ENCODE measurements at regions not wholly inside any gene's neighbourhood (a gene's known extent, or its start where the extent isn't known, plus 50 kb on each side); places are given as distances from the start of the nearest gene placed in this dataset.

DNA sequence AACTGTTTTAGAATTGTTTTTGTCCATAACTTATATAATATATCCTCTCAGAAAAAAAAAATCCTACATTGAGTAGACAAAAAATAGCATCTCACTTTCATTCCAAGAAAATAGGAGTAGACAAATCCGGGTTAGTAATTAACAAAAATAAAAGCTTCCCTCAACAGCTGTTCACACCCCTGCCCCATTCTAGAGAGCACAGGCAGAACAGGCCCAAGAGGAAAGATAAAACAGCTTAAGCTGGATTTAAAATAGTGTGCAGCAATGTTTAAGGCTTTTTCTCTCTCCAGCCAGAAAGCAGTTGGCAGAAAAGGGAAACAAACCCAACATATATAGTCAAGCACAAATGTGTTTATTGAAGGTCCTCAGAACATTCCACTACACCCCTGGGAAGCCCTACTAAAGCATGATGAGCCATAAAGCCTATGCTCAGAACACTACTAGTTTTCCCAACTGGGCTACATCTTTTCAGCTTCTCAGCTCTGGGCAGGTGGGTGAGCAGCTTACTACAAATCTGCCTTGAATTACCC is 189.9 kb downstream of the MTERF1 start:
- H3K27me3 ChIP-seq (ENCODE audit: insufficient read depth, insufficient read length) = no peaks in the 10 kb centered on the region
- TF ChIP-seq YY1 (IDR thresholded peaks at IDR 0.05; ENCODE audit: insufficient read depth, insufficient read length) (no peak), ZNF274 (IDR thresholded peaks at IDR 0.05; ENCODE audit: low read depth, low read length) (no peak)

DNA sequence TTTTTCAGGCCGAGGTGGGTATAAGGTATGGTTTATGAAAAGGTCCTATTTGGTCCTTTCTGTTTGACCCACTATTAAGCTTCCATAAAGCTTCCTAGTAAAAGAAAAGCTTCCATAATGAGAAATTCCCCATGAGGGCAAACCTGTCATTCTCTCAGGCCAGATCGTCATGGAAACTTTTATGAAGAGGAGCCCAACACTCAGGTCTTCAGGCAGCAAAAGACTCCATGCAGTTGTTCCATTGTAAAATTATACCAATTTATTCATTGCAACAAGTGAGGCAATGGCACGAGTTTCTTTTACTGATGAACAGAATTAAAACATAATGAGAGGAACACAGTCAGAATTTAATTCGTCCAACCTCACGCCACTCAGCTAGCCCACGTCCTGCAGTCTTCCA is 188.6 kb downstream of the MTERF1 start:
- no peak overlapping the region for H3K9ac ChIP-seq (ENCODE audit: insufficient read length, low read depth)
- DNase-seq (ENCODE audit: low read depth, low spot score) = no peak
- H3K4me1 ChIP-seq (ENCODE audit: insufficient read depth, insufficient read length) = no peaks in the 10 kb centered on the region
- H3K9me3 ChIP-seq (ENCODE audit: insufficient read depth, low read length) = no peaks in the 10 kb centered on the region
- TF ChIP-seq ZNF274 (IDR thresholded peaks at IDR 0.05; ENCODE audit: low read depth, low read length) (no peak), SUZ12 (IDR thresholded peaks at IDR 0.05; ENCODE audit: extremely low read depth, insufficient read depth, insufficient read length) (no peak), YY1 (IDR thresholded peaks at IDR 0.05; ENCODE audit: insufficient read depth, insufficient read length) (no peak)
- no peak overlapping the region for H3K4me3 ChIP-seq (ENCODE audit: insufficient read length, low read depth)
- no peaks in the 10 kb centered on the region for H3K27me3 ChIP-seq (ENCODE audit: insufficient read depth, insufficient read length)
- H3K36me3 ChIP-seq (ENCODE audit: insufficient read depth, insufficient read length, low read length) = no peaks in the 10 kb centered on the region

More for the DNA sequence above, 189.9 kb downstream of the MTERF1 start:
- Histone ChIP-seq H3K4me3 (ENCODE audit: insufficient read length, low read depth) (no peak overlapping the region), H3K4me1 (ENCODE audit: insufficient read depth, insufficient read length) (no peaks in the 10 kb centered on the region), H3K36me3 (ENCODE audit: insufficient read depth, insufficient read length, low read length) (no peaks in the 10 kb centered on the region), H3K9ac (ENCODE audit: insufficient read length, low read depth) (no peak overlapping the region), H3K9me3 (ENCODE audit: insufficient read depth, low read length) (no peaks in the 10 kb centered on the region)
- DNase-seq (ENCODE audit: low read depth, low spot score) = no peak

GRCh38 chr7:91692800-91693199 is 187.7 kb downstream of the MTERF1 start:
- Histone ChIP-seq H3K4me3 (ENCODE audit: insufficient read length, low read depth) (no peak overlapping the region), H3K36me3 (ENCODE audit: insufficient read depth, insufficient read length, low read length) (no peaks in the 10 kb centered on the region), H3K9ac (ENCODE audit: insufficient read length, low read depth) (no peak overlapping the region), H3K9me3 (ENCODE audit: insufficient read depth, low read length) (no peaks in the 10 kb centered on the region), H3K27me3 (ENCODE audit: insufficient read depth, insufficient read length) (no peaks in the 10 kb centered on the region), H3K4me1 (ENCODE audit: insufficient read depth, insufficient read length) (no peaks in the 10 kb centered on the region)
- no peak for DNase-seq (ENCODE audit: low read depth, low spot score)
- TF ChIP-seq ZNF274 (IDR thresholded peaks at IDR 0.05; ENCODE audit: low read depth, low read length) (no peak), SUZ12 (IDR thresholded peaks at IDR 0.05; ENCODE audit: extremely low read depth, insufficient read depth, insufficient read length) (no peak), YY1 (IDR thresholded peaks at IDR 0.05; ENCODE audit: insufficient read depth, insufficient read length) (no peak)

GRCh38 chr7:91694351-91694841 is 186.1 kb downstream of the MTERF1 start:
- H3K36me3 ChIP-seq (ENCODE audit: insufficient read depth, insufficient read length, low read length) = no peaks in the 10 kb centered on the region
- TF ChIP-seq ZNF274 (IDR thresholded peaks at IDR 0.05; ENCODE audit: low read depth, low read length) = no peak
- no peak for DNase-seq (ENCODE audit: low read depth, low spot score)

DNA sequence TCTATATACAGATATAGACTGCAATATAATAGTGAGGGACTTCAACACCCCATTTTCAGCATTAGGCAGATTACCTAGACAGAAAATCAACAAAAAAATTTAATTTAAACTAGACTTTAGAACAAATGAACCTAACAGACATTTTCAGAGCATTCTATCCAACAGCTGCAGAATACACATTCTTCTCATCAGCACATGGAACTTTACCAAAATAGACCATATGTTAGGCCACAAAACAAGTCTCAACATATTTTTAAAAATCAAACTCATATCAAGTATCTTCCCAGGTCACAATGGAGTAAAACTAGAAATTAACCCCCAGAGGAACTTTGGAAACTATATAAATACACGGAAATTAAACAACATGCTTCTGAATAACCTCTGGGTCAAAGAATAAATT is 169.6 kb downstream of the MTERF1 start:
- H3K9me3 ChIP-seq (ENCODE audit: insufficient read depth, low read length) = no peaks in the 10 kb centered on the region
- no peak for DNase-seq (ENCODE audit: low read depth, low spot score)
- H3K27me3 ChIP-seq (ENCODE audit: insufficient read depth, insufficient read length) = no peaks in the 10 kb centered on the region
- no peak for TF ChIP-seq SUZ12 (IDR thresholded peaks at IDR 0.05; ENCODE audit: extremely low read depth, insufficient read depth, insufficient read length)
- TF ChIP-seq YY1 (IDR thresholded peaks at IDR 0.05; ENCODE audit: insufficient read depth, insufficient read length) = no peak
- no peak for TF ChIP-seq ZNF274 (IDR thresholded peaks at IDR 0.05; ENCODE audit: low read depth, low read length)
- no peak overlapping the region for H3K9ac ChIP-seq (ENCODE audit: insufficient read length, low read depth)
- no peaks in the 10 kb centered on the region for H3K36me3 ChIP-seq (ENCODE audit: insufficient read depth, insufficient read length, low read length)
- H3K4me3 ChIP-seq (ENCODE audit: insufficient read length, low read depth) = no peak overlapping the region
- no peaks in the 10 kb centered on the region for H3K4me1 ChIP-seq (ENCODE audit: insufficient read depth, insufficient read length)

More at GRCh38 chr7:91694351-91694841, 186.1 kb downstream of the MTERF1 start:
- Histone ChIP-seq H3K9me3 (ENCODE audit: insufficient read depth, low read length) (no peaks in the 10 kb centered on the region), H3K4me3 (ENCODE audit: insufficient read length, low read depth) (no peak overlapping the region), H3K9ac (ENCODE audit: insufficient read length, low read depth) (no peak overlapping the region), H3K27me3 (ENCODE audit: insufficient read depth, insufficient read length) (no peaks in the 10 kb centered on the region), H3K4me1 (ENCODE audit: insufficient read depth, insufficient read length) (no peaks in the 10 kb centered on the region)

GRCh38 chr7:91713669-91714068 is 166.8 kb downstream of the MTERF1 start:
- no peak for DNase-seq (ENCODE audit: low read depth, low spot score)
- no peaks in the 10 kb centered on the region for H3K9me3 ChIP-seq (ENCODE audit: insufficient read depth, low read length)
- no peaks in the 10 kb centered on the region for H3K36me3 ChIP-seq (ENCODE audit: insufficient read depth, insufficient read length, low read length)
- H3K9ac ChIP-seq (ENCODE audit: insufficient read length, low read depth) = no peak overlapping the region
- no peaks in the 10 kb centered on the region for H3K4me1 ChIP-seq (ENCODE audit: insufficient read depth, insufficient read length)
- H3K27me3 ChIP-seq (ENCODE audit: insufficient read depth, insufficient read length) = no peaks in the 10 kb centered on the region
- no peak overlapping the region for H3K4me3 ChIP-seq (ENCODE audit: insufficient read length, low read depth)
- TF ChIP-seq SUZ12 (IDR thresholded peaks at IDR 0.05; ENCODE audit: extremely low read depth, insufficient read depth, insufficient read length) = no peak
- TF ChIP-seq YY1 (IDR thresholded peaks at IDR 0.05; ENCODE audit: insufficient read depth, insufficient read length) = no peak
- no peak for TF ChIP-seq ZNF274 (IDR thresholded peaks at IDR 0.05; ENCODE audit: low read depth, low read length)

DNA sequence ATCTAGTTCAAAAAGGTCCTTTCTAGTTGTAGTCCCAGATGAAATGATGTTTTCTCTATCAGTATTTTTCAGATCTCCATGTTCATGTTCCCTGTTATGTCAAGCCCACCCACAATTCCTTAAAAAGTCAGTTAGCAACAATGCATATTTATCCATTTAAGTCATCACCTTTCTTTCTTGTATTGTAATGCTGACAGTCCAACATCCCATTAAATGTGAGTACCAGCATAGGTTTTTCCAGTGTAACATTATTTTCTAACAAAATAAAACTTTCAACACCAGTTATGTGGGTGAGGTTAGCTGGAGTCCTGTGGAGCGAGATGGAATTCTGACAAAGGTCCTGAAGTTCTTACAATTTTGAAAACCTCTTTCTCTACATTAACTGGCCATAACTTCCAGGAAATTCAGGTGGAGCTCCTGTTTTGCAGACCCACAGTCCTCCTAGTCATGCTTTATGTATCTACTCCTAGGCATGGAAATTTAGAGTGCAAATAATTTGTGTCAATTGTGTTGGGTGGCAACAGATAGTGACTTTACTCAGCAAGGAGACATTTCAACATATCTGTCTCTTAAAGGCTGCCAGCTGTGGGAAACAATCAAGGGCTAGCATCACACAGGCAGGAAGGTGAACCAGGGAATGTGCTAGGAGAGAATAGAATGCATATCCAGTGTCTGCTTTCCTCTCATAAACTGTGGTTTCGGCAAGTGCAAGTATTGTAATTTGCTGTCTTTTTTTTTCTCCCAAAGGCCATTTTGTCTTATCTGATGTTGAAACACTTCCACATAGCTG is 162.6 kb downstream of the MTERF1 start:
- no peaks in the 10 kb centered on the region for H3K9me3 ChIP-seq (ENCODE audit: insufficient read depth, low read length)
- no peaks in the 10 kb centered on the region for H3K36me3 ChIP-seq (ENCODE audit: insufficient read depth, insufficient read length, low read length)
- H3K27me3 ChIP-seq (ENCODE audit: insufficient read depth, insufficient read length) = no peaks in the 10 kb centered on the region
- no peak for DNase-seq (ENCODE audit: low read depth, low spot score)
- H3K4me3 ChIP-seq (ENCODE audit: insufficient read length, low read depth) = no peak overlapping the region
- no peaks in the 10 kb centered on the region for H3K4me1 ChIP-seq (ENCODE audit: insufficient read depth, insufficient read length)
- no peak overlapping the region for H3K9ac ChIP-seq (ENCODE audit: insufficient read length, low read depth)
- TF ChIP-seq SUZ12 (IDR thresholded peaks at IDR 0.05; ENCODE audit: extremely low read depth, insufficient read depth, insufficient read length) = no peak
- no peak for TF ChIP-seq YY1 (IDR thresholded peaks at IDR 0.05; ENCODE audit: insufficient read depth, insufficient read length)
- no peak for TF ChIP-seq ZNF274 (IDR thresholded peaks at IDR 0.05; ENCODE audit: low read depth, low read length)
